ENCODE measurements at regions not wholly inside any gene's neighbourhood (a gene's known extent, or its start where the extent isn't known, plus 50 kb on each side); places are given as distances from the start of the nearest gene placed in this dataset.

GRCh38 chr6:159435701-159436100, 257.3 kb downstream of the SOD2 start:
- no peak for TF ChIP-seq ZNF670 (tag by site-specific recombination; IDR thresholded peaks at IDR 0.05; ENCODE audit: low read depth)
- TF ChIP-seq CTCF (tag by site-specific recombination; IDR thresholded peaks at IDR 0.05), result no peak
- TF ChIP-seq ZNF639 (tag by site-specific recombination; IDR thresholded peaks at IDR 0.05), result no peak
- TF ChIP-seq ZNF518A (tag by site-specific recombination; conservative IDR thresholded peaks at IDR 0.05; ENCODE audit: low read depth), result no peak
- no peak for TF ChIP-seq ZNF18 (tag by site-specific recombination; IDR thresholded peaks at IDR 0.05)
- no peak for TF ChIP-seq ELK4 (IDR thresholded peaks at IDR 0.05; ENCODE audit: borderline replicate concordance, low read depth, low read length)
- no peak for TF ChIP-seq ZBTB26 (tag by site-specific recombination; optimal IDR thresholded peaks at IDR 0.05)
- TF ChIP-seq ZNF223 (tag by site-specific recombination; IDR thresholded peaks at IDR 0.05), result no peak
- no peak for TF ChIP-seq ZNF558 (tag by site-specific recombination; IDR thresholded peaks at IDR 0.05)

Data from HEK293 (cell line).